ENCODE measurements at regions not wholly inside any gene's neighbourhood (a gene's known extent, or its start where the extent isn't known, plus 50 kb on each side); places are given as distances from the start of the nearest gene placed in this dataset.

DNA sequence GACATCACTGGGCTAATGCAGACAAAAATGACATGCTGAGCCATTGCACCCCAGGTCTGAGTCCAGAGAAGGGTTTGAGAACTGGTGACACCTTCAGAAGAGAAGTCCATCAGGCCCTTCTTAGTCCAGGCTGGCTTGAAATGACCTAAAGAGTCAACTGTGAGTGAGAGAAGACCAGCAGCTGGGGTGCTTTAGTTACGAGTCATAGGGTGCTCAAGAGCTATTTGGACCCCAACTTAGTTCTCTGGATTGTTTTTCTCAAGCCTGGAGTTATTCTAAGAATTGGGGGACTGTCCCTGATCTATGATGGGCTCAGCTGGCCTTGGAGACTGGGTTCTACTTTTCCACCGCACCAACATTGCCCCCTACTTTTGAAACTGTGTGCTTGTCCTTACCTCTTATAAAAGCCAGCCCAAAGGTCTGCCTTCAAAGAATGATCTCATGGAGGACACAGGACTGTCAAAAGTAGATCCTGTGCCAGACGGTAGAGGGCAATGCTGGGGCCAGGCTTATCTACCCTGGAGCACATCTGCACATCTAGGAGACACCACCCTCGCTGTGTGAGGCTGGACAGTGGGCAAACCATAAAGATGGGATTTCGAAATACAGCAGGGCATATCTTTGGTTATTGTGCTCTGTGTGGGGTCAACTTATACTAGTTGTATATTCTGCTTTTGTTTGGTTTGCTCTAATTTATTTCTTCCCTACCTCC lies 333.0 kb upstream of the SLC14A2 start:
- DNase-seq (ENCODE audit: low read depth): no peak
- TF ChIP-seq, protein P1, sequence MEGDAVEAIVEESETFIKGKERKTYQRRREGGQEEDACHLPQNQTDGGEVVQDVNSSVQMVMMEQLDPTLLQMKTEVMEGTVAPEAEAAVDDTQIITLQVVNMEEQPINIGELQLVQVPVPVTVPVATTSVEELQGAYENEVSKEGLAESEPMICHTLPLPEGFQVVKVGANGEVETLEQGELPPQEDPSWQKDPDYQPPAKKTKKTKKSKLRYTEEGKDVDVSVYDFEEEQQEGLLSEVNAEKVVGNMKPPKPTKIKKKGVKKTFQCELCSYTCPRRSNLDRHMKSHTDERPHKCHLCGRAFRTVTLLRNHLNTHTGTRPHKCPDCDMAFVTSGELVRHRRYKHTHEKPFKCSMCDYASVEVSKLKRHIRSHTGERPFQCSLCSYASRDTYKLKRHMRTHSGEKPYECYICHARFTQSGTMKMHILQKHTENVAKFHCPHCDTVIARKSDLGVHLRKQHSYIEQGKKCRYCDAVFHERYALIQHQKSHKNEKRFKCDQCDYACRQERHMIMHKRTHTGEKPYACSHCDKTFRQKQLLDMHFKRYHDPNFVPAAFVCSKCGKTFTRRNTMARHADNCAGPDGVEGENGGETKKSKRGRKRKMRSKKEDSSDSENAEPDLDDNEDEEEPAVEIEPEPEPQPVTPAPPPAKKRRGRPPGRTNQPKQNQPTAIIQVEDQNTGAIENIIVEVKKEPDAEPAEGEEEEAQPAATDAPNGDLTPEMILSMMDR (conservative IDR thresholded peaks at IDR 0.05; ENCODE audit: low read depth, low read length): no peak
- H3K4me3 ChIP-seq (ENCODE audit: low read length): no peak overlapping the region

DNA sequence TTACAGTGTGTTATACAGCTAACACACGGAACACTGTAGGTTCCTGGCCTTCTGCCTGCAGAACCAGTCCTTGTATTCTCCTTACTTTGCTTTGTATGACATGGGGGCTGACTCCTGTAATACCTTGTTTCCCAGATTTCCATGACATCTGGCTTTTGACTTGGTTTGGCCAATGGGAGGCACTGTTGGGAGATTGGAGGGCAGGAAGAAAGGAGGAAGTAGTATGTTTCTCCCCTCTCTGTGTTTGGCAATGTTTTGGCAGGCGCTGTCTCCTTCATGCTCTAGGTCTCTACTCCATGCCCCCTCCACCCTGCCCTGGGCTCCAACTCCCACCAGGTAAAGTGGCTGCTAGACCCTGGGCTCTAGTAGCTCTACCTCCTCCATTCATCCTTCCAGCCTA lies 331.1 kb upstream of the SLC14A2 start:
- no peak overlapping the region for H3K4me3 ChIP-seq (ENCODE audit: low read length)
- DNase-seq (ENCODE audit: low read depth): no peak
- TF ChIP-seq, protein P1 (conservative IDR thresholded peaks at IDR 0.05; ENCODE audit: low read depth, low read length): no peak

DNA sequence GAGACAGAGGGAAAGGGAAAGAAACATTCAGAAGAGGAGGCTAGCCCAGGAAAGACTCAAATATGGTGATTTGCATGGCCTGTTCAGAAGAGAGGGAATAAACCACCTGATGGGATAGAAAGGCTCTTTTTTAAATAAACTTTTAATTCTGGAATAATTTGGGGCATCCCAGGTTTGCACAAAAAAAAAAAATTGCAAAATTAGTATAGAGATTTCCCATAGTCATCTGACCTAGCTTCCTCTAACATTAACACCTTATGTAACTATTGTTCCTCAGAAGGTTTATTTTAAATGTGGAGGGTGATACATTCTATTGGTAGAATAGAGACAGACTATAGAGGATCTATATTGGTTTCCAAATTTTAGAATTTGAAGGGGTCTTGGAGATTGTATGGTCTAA lies 330.4 kb upstream of the SLC14A2 start:
- no peak for DNase-seq (ENCODE audit: low read depth)
- no peak overlapping the region for H3K4me3 ChIP-seq (ENCODE audit: low read length)
- TF ChIP-seq, protein P1 (conservative IDR thresholded peaks at IDR 0.05; ENCODE audit: low read depth, low read length): no peak

DNA sequence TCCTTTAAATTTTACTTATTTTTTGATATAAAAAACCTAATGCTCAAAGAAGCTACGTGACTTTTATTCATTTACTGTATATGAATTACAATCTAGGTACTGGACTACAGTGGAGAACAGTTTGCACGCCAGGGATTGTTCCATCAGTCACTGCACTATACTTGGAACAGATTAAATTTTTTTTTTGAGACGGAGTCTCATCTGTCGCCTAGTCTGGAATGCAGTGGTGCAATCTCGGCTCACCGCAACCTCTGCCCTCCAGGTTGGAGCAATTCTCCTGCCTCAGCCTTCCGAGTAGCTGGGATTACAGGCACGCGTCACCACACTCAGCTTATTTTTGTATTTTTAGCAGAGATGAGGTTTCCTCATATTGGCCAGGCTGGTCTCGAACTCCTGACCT lies 330.0 kb upstream of the SLC14A2 start:
- no peak for DNase-seq (ENCODE audit: low read depth)
- H3K4me3 ChIP-seq (ENCODE audit: low read length): no peak overlapping the region
- TF ChIP-seq, protein P1 (conservative IDR thresholded peaks at IDR 0.05; ENCODE audit: low read depth, low read length): no peak

DNA sequence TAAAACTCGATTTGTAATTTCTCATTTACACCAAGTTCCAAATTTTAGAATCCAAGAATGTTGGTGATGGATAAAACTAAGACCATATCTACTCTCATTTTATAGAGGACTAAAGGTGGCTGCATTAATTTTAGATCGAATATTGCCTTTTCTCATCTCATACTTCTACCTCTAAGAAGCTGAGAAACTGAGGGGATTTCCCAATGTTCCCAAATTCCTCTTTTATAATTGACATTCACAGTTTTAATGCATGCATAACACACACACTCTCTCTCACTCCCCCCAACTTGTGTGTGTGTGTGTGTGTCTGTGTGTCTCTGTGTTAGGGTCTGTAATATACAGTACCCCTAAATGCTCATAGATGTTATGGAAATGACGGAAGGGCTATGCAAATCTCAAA lies 328.8 kb upstream of the SLC14A2 start:
- H3K4me3 ChIP-seq (ENCODE audit: low read length): no peak overlapping the region
- TF ChIP-seq, protein P1 (conservative IDR thresholded peaks at IDR 0.05; ENCODE audit: low read depth, low read length): no peak
- no peak for DNase-seq (ENCODE audit: low read depth)

DNA sequence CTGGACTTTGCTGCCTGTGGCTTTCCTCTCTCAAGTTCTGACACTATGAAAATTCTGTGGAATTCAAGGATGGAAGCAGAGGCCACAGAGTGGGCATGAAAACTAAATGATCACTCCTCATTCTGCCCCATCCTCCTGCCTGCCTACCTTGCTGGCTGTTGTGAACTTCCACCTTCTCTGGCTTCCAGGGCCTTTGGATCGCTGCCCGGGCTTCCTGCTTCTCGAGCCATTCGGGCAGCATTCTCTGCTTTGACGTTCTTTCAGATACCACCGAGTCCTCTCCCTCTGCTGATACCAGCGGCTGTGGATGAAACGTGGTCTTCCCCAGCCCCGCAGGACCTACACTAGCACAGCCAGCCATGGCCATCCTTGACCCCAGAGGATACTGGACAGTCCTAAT lies 327.7 kb upstream of the SLC14A2 start:
- TF ChIP-seq, protein P1 (conservative IDR thresholded peaks at IDR 0.05; ENCODE audit: low read depth, low read length): no peak
- no peak for DNase-seq (ENCODE audit: low read depth)
- no peak overlapping the region for H3K4me3 ChIP-seq (ENCODE audit: low read length)

DNA sequence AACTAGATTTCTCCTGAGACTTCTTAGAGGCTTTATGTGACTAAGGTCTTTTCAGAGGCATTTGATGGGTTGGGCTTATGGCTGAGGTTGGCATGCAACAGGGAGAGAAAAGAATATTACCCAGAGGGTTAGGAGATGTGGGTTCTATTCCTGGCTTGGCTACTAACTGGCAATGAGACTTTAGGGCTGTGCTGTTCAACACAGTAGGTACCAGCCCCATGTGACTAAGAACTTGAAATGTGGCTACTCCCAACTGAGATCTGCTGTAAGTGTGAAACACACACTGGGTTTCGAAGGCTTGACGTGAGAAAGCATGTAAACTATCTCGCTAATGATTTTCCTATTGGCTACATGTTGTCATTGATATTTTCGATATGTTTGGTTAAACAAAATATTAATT lies 324.9 kb upstream of the SLC14A2 start:
- H3K4me3 ChIP-seq (ENCODE audit: low read length): no peak overlapping the region
- no peak for DNase-seq (ENCODE audit: low read depth)
- TF ChIP-seq, protein P1 (conservative IDR thresholded peaks at IDR 0.05; ENCODE audit: low read depth, low read length): no peak
